ENCODE measurements at regions not wholly inside any gene's neighbourhood (a gene's known extent, or its start where the extent isn't known, plus 50 kb on each side); places are given as distances from the start of the nearest gene placed in this dataset.

DNA sequence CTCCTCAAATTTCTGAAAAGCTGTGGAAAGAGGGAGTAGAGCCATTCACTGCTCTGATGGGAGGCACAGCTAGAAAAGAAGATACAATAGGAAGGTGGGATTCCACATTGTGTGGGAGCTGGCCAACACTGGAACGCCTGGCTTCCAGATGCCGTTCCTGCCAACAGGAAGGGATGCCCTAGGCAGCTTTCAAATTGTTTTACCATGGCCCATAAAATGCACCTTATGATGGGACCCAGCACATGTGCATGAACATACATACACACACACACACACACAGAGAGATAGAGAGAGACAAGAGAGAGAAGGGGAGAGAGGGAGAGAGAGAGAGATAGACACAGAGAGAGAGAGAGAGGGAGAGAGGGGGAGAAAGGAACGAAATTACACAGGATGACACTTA lies 86.1 kb upstream of the BZW1 start:
- DNase-seq, result no peak
- Histone ChIP-seq H3K27ac (no peak overlapping the region), H3K4me1 (no peaks in the 10 kb centered on the region), H3K27me3 (peaks cover 0 to 4% (median 0%) of the 10 kb centered on the region in 3 donors), H3K4me3 (no peak overlapping the region), H3K36me3 (no peaks in the 10 kb centered on the region), H3K9me3 (no peaks in the 10 kb centered on the region)
- TF ChIP-seq POLR2AphosphoS5 (IDR thresholded peaks at IDR 0.05) (no peak), EP300 (IDR thresholded peaks at IDR 0.05) (no peak), POLR2A (IDR thresholded peaks at IDR 0.05) (no peak), CTCF (IDR thresholded peaks at IDR 0.05) (no peak)
- WGBS, 2 donors, result 19 to 46% methylated on average over 3 of the region's 3 CpGs
- intact Hi-C loops (cut with DNase I), result no loop called here

- Histone ChIP-seq H3K27ac (no peak overlapping the region), H3K9me3 (no peaks in the 10 kb centered on the region), H3K27me3 (peaks cover 0 to 4% (median 0%) of the 10 kb centered on the region in 3 donors), H3K36me3 (no peaks in the 10 kb centered on the region), H3K4me3 (no peak overlapping the region), H3K4me1 (no peaks in the 10 kb centered on the region)
- WGBS, 2 donors, result 24 to 62% methylated on average over 1 of the region's 1 CpG
- intact Hi-C loops (cut with DNase I), result no loop called here
- no peak for DNase-seq
- TF ChIP-seq POLR2A (IDR thresholded peaks at IDR 0.05), result no peak
- TF ChIP-seq EP300 (IDR thresholded peaks at IDR 0.05), result no peak
- no peak for TF ChIP-seq POLR2AphosphoS5 (IDR thresholded peaks at IDR 0.05)
These were observed 83.1 kb upstream of the BZW1 start for GRCh38 chr2:200728630-200729029.

DNA sequence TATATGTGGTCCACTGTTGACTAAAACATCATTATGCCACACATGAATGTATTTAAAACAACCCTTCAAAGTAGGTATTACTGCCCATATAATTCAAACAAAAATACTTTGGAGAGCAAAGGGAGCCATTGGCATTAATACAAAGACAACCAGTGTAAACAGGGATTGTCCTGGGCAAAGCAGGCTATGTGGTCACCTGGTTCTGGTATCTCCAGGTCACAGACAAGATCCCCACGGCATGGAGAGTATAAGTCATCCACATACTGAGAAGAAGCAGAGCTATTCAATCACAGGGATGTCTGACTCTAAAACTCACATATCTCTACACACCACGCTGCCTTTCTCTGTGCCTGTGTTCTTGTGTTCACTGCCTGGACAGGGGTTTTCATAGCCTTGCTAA lies 81.4 kb upstream of the BZW1 start:
- WGBS, 2 donors, result 87 to 90% methylated on average over 2 of the region's 2 CpGs
- Histone ChIP-seq H3K27ac (no peak overlapping the region), H3K4me3 (no peak overlapping the region), H3K27me3 (peaks cover 0 to 4% (median 0%) of the 10 kb centered on the region in 3 donors), H3K36me3 (no peaks in the 10 kb centered on the region), H3K4me1 (no peaks in the 10 kb centered on the region), H3K9me3 (no peaks in the 10 kb centered on the region)
- DNase-seq, result no peak
- intact Hi-C loops (cut with DNase I), result no loop called here
- TF ChIP-seq EP300 (IDR thresholded peaks at IDR 0.05), result no peak
- TF ChIP-seq POLR2A (IDR thresholded peaks at IDR 0.05), result no peak
- TF ChIP-seq CTCF (IDR thresholded peaks at IDR 0.05), result no peak
- TF ChIP-seq POLR2AphosphoS5 (IDR thresholded peaks at IDR 0.05), result no peak

DNA sequence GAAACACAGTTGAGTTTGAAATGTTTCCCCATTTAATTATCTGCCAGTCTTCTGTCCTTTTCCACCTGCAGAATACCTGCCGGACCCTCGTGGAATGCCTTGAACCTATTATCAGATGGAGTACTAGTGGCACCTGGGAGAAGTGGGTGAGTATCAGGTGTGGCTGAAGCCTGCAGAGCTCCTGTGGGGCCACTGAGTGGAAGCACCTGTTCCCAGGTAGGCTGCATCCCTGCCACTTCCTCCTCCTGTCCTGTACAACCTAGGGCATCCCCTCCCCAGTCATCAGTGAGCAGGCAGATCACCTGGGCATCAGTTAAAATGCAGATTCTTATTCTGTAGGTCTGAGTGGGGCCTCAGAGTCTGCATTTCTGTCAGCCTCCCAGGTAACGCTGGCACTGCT lies 80.8 kb upstream of the BZW1 start:
- no peaks in the 10 kb centered on the region for H3K9me3 ChIP-seq
- intact Hi-C loops (cut with DNase I), result no loop called here
- no peak overlapping the region for H3K4me3 ChIP-seq
- 80 to 89% methylated on average over 3 of the region's 3 CpGs for WGBS, 2 donors
- peaks cover 0 to 4% (median 0%) of the 10 kb centered on the region in 3 donors for H3K27me3 ChIP-seq
- DNase-seq, result no peak
- H3K27ac ChIP-seq, result no peak overlapping the region
- H3K36me3 ChIP-seq, result no peaks in the 10 kb centered on the region
- TF ChIP-seq POLR2AphosphoS5 (IDR thresholded peaks at IDR 0.05) (no peak), POLR2A (IDR thresholded peaks at IDR 0.05) (no peak), EP300 (IDR thresholded peaks at IDR 0.05) (no peak), CTCF (IDR thresholded peaks at IDR 0.05) (no peak)
- H3K4me1 ChIP-seq, result no peaks in the 10 kb centered on the region

DNA sequence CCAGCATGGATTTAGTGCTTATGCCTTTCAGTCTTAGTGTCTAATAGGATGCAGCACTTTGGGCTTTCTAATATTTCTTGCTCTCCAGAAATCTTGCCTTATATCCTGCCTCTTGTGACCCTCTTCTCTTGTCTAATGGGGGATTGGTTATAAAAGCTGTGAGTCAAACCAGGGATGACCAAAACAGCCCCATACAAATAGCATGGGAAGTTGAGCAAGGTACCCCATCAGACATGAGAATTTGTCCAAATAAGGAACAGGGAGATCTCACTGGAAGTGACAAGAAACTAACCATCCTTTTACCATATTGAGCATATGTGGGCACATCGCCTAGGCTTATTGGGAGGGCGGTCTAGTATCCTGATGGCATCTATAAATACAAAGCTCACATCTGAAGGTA lies 78.8 kb upstream of the BZW1 start:
- no peak for TF ChIP-seq POLR2AphosphoS5 (IDR thresholded peaks at IDR 0.05)
- TF ChIP-seq POLR2A (IDR thresholded peaks at IDR 0.05), result no peak
- TF ChIP-seq EP300 (IDR thresholded peaks at IDR 0.05), result no peak
- TF ChIP-seq CTCF (IDR thresholded peaks at IDR 0.05), result no peak
- intact Hi-C loops (cut with DNase I), result no loop called here
- Histone ChIP-seq H3K4me1 (no peaks in the 10 kb centered on the region), H3K36me3 (no peaks in the 10 kb centered on the region), H3K9me3 (no peaks in the 10 kb centered on the region), H3K27me3 (peaks cover 0 to 4% (median 0%) of the 10 kb centered on the region in 3 donors), H3K27ac (no peak overlapping the region), H3K4me3 (no peak overlapping the region)
- 95% methylated on average over 2 of the region's 2 CpGs for WGBS, 2 donors
- DNase-seq, result no peak
